Adipocyte (in vitro differentiated cells): ENCODE measurements at regions not wholly inside any gene's neighbourhood (a gene's known extent, or its start where the extent isn't known, plus 50 kb on each side); places are given as distances from the start of the nearest gene placed in this dataset.

ENCODE experiments used
- DNase-seq: peaks from one replicate; pipeline ENCODE4 v3.0.0-alpha.2; 2015; ENCODE audit warnings: low read depth
- H3K27me3 ChIP-seq: replicated peaks from 2 replicates; pipeline ENCODE4 v1.7.0; 2013; ENCODE audit warnings: mild to moderate bottlenecking, low read length, moderate library complexity; ENCODE audit not compliant: control insufficient read depth, insufficient read depth
- H3K36me3 ChIP-seq: 2 replicates; pipeline ENCODE4 v1.7.0; 2013; ENCODE audit warnings: low read length, mild to moderate bottlenecking, moderate library complexity; ENCODE audit not compliant: control insufficient read depth, insufficient read depth, severe bottlenecking
- H3K4me1 ChIP-seq: 2 replicates; pipeline ENCODE4 v1.7.0; 2013; ENCODE audit warnings: mild to moderate bottlenecking, low read length, moderate library complexity; ENCODE audit not compliant: control insufficient read depth, insufficient read depth
- H3K4me3 ChIP-seq: 2 replicates; pipeline ENCODE4 v1.7.0; 2013; ENCODE audit warnings: mild to moderate bottlenecking, low read length, moderate library complexity
- H3K9ac ChIP-seq: 2 replicates; pipeline ENCODE4 v1.7.0; 2013; ENCODE audit warnings: mild to moderate bottlenecking, low read length, moderate library complexity
- H3K9me3 ChIP-seq: 2 replicates; pipeline ENCODE4 v1.7.0; 2013; ENCODE audit warnings: mild to moderate bottlenecking, low read length, moderate library complexity; ENCODE audit not compliant: control insufficient read depth

DNA sequence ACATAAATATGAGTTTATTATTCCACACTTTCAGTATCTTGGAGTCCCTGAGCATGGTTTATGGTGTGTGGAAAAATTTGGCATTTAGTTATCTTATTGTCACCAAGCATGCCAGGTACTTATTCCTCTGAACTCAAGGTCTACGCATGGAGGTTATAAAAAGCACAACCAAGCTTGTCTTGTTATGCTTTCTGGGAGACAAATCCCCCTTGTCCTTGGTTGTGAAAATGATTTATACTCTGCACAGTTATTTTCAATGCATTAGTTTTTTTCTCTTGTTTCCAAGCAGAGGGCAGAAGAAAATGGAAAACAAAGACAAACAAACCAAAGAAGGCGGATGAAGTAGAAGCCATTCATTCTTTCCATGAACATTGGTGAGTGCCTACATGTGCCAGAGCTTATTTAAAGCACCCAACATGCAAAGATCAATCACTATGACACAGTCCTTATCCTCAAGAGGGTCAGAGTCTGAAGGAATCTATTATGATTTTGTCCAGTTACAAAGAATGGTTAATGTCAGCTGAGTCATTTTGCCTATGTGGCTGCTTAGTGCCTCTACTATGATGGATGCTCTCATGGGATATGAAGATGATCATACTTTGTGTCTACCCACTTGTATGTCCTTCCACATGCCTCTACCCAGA is 323.1 kb downstream of the TENT4A start:
- H3K36me3 ChIP-seq, result no peaks in the 10 kb centered on the region
- no peak for DNase-seq
- H3K9me3 ChIP-seq, result no peaks in the 10 kb centered on the region
- H3K9ac ChIP-seq, result no peak overlapping the region
- H3K27me3 ChIP-seq, result no peaks in the 10 kb centered on the region
- no peaks in the 10 kb centered on the region for H3K4me1 ChIP-seq
- no peak overlapping the region for H3K4me3 ChIP-seq

DNA sequence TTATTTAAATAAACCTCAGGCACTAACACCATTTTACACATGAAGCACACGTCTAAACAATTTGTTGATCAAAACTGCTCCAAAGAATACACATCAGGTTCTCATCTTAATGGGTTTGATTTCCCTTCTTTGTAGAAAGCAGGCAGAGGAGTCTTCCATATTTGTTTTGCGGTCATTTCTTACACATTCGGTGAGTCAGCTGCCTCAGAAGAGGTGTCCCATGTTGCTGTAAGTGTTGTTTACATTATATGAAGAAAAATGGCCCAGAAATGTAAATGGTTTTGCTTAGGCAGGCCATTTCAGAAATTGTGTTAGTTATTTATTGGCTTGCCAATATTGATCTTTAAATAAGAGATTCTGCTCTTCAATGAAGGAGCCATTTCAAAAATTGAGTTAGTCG is 325.8 kb downstream of the TENT4A start:
- Histone ChIP-seq H3K4me3 (no peak overlapping the region), H3K4me1 (no peaks in the 10 kb centered on the region), H3K9ac (no peak overlapping the region), H3K36me3 (no peaks in the 10 kb centered on the region), H3K27me3 (no peaks in the 10 kb centered on the region), H3K9me3 (no peaks in the 10 kb centered on the region)
- DNase-seq, result no peak

DNA sequence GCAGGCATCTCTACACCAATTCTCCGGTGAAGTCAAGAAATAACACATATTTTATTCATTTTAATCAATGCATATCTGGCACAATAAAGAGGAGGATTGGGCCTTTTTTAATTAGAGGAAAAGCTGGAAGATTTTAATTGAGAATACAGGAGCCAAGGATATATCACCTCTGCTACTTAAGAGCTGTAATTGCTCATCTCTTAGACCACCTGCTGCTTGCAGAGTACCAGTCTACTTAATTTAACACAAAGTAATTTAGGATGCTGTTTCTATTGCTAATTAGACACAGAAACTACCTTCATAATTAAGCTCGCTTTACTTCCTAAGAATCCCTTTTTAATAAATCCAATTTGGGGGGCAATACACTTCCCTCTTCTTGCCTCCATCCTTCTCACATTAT is 326.9 kb downstream of the TENT4A start:
- Histone ChIP-seq H3K27me3 (no peaks in the 10 kb centered on the region), H3K9ac (no peak overlapping the region), H3K4me3 (no peak overlapping the region), H3K9me3 (no peaks in the 10 kb centered on the region), H3K4me1 (no peaks in the 10 kb centered on the region), H3K36me3 (no peaks in the 10 kb centered on the region)
- no peak for DNase-seq

DNA sequence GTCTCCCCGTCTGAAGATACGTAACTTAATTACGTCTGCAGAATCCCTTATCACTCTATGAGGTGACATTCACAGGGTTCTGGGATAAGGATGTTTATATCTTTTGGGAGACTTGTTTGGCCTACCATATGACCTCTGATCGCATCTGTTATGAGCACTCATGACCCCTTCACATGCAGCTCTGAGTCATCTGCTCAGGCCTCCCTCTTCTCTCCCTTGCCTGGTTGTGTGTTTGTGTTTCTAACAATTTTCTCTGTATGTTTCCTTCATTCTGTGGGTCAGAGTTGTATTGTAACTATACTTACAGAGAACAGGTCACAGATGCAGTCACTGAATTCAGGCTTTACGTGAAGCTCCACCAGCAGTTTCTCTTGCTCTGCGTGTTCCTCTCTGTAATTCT is 330.6 kb downstream of the TENT4A start:
- H3K9ac ChIP-seq, result no peak overlapping the region
- no peak for DNase-seq
- no peak overlapping the region for H3K4me3 ChIP-seq
- no peaks in the 10 kb centered on the region for H3K9me3 ChIP-seq
- no peaks in the 10 kb centered on the region for H3K4me1 ChIP-seq
- no peaks in the 10 kb centered on the region for H3K36me3 ChIP-seq
- no peaks in the 10 kb centered on the region for H3K27me3 ChIP-seq

DNA sequence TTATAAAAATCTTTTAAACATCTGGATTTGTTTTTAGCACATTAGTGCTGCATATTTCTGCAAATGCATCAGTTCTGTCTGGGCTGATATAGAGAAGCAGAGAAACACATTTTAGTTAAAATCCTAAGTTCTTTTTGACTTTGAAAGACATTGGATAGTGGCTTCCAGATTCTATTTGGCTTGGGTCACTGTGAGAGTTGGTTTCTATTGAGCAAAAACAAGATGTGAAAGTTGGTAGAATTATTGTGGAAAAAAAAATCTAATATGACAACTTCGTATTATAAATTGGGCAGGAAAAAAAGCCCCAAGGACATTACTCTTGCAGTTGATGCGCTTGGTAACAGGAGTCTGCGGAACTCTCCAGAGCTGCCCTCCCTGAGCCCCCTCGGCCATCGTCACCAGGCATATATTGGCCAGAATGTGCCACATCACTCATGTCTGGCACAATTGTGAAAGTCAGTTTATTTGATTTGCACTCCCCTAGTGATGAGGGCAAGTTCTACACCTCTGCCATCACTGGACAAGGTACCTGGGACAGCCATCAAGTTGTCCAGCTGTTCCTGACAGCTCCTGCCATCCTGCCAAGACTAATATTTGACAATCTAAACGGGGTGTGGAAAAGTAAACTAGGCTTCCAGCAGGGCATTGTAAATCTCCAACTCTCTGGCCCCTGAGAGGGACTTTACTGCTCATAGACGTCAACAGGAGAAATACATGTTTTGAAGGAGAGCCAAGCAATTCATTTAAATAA is 334.5 kb downstream of the TENT4A start:
- no peak overlapping the region for H3K9ac ChIP-seq
- no peaks in the 10 kb centered on the region for H3K27me3 ChIP-seq
- H3K9me3 ChIP-seq, result no peaks in the 10 kb centered on the region
- no peaks in the 10 kb centered on the region for H3K36me3 ChIP-seq
- H3K4me1 ChIP-seq, result no peaks in the 10 kb centered on the region
- H3K4me3 ChIP-seq, result no peak overlapping the region
- no peak for DNase-seq

DNA sequence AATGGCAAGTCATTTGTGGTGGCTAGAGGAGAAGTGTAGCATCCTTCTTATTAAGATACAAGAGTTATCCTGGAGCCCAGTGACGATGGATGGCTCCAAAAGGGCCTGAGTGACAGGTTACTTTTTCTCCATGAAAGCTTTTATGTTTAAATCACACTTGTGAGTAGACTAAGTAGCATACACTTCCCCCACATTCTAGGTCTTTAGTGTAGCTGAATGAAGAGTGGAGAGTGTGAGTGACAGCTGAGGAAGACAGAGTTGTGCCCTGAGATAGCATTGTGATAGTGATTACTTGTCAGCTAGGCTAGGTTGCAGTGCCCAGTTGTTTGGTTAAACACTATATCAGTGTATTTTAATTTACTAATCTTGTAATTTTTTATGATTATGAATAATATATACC is 337.8 kb downstream of the TENT4A start:
- H3K36me3 ChIP-seq, result no peaks in the 10 kb centered on the region
- H3K4me1 ChIP-seq, result no peaks in the 10 kb centered on the region
- H3K9ac ChIP-seq, result no peak overlapping the region
- no peaks in the 10 kb centered on the region for H3K9me3 ChIP-seq
- no peak overlapping the region for H3K4me3 ChIP-seq
- no peaks in the 10 kb centered on the region for H3K27me3 ChIP-seq
- no peak for DNase-seq

DNA sequence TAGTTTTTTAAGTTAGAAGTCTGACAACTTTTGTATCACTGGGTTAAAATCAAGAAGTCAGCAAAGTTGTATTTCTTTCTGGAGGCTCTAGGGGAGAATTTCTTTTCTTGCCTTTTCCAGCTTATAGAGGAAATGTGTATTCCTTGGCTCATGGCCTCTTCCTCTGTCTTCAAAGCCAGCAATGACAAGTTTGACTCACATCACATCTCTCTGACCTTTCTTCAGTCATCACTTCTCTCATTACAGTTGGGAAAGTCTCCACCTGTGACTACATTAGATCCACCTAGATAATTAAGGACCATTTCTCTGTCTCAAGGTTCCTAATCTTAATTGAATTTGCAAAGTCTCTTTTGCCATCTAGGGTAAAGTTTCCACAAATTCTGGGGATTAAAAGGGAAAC is 339.9 kb downstream of the TENT4A start:
- no peaks in the 10 kb centered on the region for H3K27me3 ChIP-seq

DNA sequence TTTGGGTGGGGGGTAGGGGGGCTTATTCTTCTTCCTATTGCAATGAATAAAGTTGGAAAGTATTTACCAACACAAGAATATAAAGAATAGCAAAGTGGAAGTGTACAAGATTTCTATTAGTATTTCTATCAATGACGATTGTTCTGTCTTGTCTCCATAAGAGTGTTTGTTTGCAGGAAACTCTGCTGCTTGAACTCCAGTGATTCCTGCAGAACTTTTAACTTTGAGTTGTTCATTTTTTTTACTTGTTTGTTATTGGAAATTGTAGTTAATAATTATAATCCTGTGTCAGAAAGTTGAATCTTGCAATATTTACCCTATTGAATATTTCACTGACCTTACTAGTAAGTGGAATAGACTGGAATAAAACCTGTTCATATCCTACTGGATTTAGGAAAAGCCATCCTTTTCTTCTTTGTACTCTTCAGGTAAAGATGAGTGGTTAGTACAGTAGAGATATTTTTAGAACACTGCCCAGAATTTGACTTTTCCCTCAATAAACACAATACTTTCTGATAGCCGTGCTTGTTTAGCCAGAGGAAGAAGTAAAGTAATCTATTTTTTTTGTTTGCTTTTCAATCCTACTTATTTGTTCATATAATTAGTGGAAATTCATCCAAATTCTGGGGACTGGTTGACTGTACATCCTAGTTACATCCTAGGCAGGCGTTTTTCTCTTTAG is 340.4 kb downstream of the TENT4A start:
- Histone ChIP-seq H3K9ac (no peak overlapping the region), H3K27me3 (no peaks in the 10 kb centered on the region), H3K9me3 (no peaks in the 10 kb centered on the region), H3K4me1 (no peaks in the 10 kb centered on the region), H3K36me3 (no peaks in the 10 kb centered on the region), H3K4me3 (no peak overlapping the region)
- DNase-seq, result no peak

More for the DNA sequence above, 339.9 kb downstream of the TENT4A start:
- Histone ChIP-seq H3K4me1 (no peaks in the 10 kb centered on the region), H3K36me3 (no peaks in the 10 kb centered on the region), H3K4me3 (no peak overlapping the region), H3K9ac (no peak overlapping the region), H3K9me3 (no peaks in the 10 kb centered on the region)
- no peak for DNase-seq

DNA sequence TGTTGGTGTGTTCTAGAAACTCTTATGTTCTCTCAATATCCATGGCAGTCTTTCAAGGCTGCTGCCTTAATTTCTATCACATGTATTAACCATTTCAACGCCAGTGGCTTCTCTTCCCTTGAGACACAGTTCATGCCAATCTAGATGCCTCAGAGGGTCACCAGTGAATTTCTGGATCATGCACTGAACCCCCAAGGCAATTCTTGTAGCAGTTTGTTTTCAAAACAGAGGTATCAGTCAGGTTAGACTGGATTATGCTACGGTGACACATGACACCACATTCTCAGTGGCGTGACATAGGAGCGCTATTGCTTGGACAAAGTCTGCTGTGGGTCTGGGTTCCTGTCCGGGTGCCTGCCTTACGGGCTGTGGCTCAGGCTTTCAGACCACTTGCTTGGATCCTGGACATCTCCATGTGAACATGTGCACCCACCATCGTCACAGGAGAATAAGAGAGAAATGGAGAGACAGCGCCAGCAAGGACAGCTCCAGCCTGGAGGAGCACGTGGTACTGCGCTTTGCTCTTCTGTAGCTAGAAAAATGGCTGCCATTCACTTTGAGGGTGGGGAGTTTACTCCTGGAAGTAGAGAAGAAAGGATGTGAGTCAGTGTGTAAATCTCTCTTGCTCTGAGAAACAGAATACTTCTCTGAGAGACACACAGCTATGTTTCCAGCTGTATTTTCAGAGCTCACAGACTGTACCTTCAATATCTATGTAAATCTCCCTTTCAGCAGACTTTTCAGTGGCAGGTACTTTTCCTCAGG is 329.3 kb upstream of the ADCY2 start:
- Histone ChIP-seq H3K9me3 (no peaks in the 10 kb centered on the region), H3K4me1 (no peaks in the 10 kb centered on the region), H3K27me3 (no peaks in the 10 kb centered on the region), H3K4me3 (no peak overlapping the region), H3K36me3 (no peaks in the 10 kb centered on the region), H3K9ac (no peak overlapping the region)
- DNase-seq, result no peak

DNA sequence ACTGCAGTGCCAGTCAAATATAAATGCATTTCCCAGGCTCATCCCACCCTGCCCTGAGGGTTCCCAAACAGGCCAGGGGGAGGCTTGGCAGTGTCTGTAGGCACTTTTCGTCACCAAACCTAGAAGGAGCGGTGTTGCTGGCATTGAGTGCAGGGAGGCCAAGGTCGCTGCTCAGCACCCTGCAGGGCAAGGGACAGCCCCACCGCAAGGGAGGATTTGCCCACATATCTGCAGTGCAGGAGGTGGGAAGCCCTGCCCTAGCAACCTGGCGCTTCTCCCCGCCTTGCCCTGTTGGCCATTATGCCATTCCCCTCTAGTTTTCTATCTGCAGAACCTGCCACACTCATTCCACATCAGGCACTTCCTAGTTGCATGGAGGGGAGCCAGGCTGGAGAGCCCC is 327.8 kb upstream of the ADCY2 start:
- Histone ChIP-seq H3K9me3 (no peaks in the 10 kb centered on the region), H3K4me3 (no peak overlapping the region), H3K9ac (no peak overlapping the region), H3K4me1 (no peaks in the 10 kb centered on the region), H3K36me3 (no peaks in the 10 kb centered on the region), H3K27me3 (no peaks in the 10 kb centered on the region)
- DNase-seq, result no peak

DNA sequence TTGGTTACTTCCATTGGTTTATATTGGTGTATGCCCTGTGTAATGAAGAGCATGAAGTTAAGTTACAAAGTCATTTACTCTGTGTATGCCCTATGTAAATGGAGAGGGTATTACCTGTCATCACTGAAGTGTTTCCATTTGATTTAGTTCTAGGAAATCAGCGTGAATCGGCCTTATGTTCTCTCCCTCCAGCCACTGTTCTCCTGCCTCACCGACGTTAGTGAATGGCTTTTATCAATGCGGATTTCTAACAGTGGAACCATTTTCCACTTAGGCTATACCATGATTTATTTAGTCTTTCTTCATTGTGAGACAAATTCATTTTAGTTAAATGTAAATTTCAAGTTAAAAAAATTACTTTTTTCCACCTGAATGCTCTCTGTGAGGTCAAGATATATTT is 327.0 kb upstream of the ADCY2 start:
- Histone ChIP-seq H3K9ac (no peak overlapping the region), H3K27me3 (no peaks in the 10 kb centered on the region), H3K36me3 (no peaks in the 10 kb centered on the region), H3K9me3 (no peaks in the 10 kb centered on the region), H3K4me1 (no peaks in the 10 kb centered on the region), H3K4me3 (no peak overlapping the region)
- no peak for DNase-seq
